22Rv1 (cell line): ENCODE measurements at regions not wholly inside any gene's neighbourhood (a gene's known extent, or its start where the extent isn't known, plus 50 kb on each side); places are given as distances from the start of the nearest gene placed in this dataset.

Experiments used
- ZFX ChIP-seq: fragments of 450-650 bp; IDR thresholded peaks from 2 replicates; pipeline ENCODE4 v1.6.1; 2017; ENCODE audit warnings: antibody characterized with exemption, borderline replicate concordance
- TF ChIP-seq, protein P1 (sequence below): fragments of 450-650 bp; IDR thresholded peaks from 2 replicates; pipeline ENCODE4 v1.5.1; 2017; ENCODE audit warnings: mild to moderate bottlenecking

DNA sequence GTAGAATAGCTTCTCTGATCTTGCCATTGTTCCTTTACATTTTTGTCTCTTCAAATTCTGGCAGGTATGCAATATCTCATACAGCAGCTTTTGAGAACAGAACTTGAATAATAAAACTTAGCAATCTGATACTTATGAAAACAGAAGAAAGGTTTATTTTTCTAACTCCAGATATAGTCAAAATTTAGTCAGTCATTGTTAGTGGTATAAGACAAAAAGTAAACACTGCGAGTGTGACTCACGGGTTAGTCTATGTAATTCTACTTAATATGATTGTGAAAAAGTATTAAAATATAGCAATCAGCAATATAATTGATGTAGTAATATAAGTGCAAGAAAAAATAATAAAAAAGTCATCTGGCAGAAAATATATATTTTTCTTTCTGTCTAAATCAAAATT, 910.4 kb downstream of the DNAH5 start:
- TF ChIP-seq, protein P1, sequence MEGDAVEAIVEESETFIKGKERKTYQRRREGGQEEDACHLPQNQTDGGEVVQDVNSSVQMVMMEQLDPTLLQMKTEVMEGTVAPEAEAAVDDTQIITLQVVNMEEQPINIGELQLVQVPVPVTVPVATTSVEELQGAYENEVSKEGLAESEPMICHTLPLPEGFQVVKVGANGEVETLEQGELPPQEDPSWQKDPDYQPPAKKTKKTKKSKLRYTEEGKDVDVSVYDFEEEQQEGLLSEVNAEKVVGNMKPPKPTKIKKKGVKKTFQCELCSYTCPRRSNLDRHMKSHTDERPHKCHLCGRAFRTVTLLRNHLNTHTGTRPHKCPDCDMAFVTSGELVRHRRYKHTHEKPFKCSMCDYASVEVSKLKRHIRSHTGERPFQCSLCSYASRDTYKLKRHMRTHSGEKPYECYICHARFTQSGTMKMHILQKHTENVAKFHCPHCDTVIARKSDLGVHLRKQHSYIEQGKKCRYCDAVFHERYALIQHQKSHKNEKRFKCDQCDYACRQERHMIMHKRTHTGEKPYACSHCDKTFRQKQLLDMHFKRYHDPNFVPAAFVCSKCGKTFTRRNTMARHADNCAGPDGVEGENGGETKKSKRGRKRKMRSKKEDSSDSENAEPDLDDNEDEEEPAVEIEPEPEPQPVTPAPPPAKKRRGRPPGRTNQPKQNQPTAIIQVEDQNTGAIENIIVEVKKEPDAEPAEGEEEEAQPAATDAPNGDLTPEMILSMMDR: no peak
- no peak for TF ChIP-seq ZFX
